Panc1 (cell line): ENCODE measurements at regions not wholly inside any gene's neighbourhood (a gene's known extent, or its start where the extent isn't known, plus 50 kb on each side); places are given as distances from the start of the nearest gene placed in this dataset.

Experiments
- ATAC-seq: fragments of 200-7000 bp; cut with Tn5 transposase; 2 replicates; pipeline ENCODE4 v1.9.1; 2020; ENCODE audit warnings: mild to moderate bottlenecking, moderate library complexity
- BruUV-seq: library from RNA; stranded (reverse); fragments of 400-500 nt; replicated peaks from 2 replicates; lab custom pipeline; 2021; lab: Mats Ljungman, UMichigan
- CTCF ChIA-PET: fragments of 300-600 bp; sonication (Branson Sonifier 250); formaldehyde crosslinking; loops from one replicate; lab custom pipeline; 2022; ENCODE audit warnings: antibody characterized with exemption; lab: Charles Lee
- POLR2A ChIA-PET: fragments of 300-600 bp; sonication (Branson Sonifier 250); formaldehyde crosslinking; loops from one replicate; lab custom pipeline; 2022; ENCODE audit warnings: antibody characterized with exemption; lab: Charles Lee
- DNase-seq: peaks from one replicate; pipeline ENCODE4 v3.0.0-alpha.2; 2010; ENCODE audit warnings: low read depth, low spot score
- H3K27ac ChIP-seq: 2 replicates; pipeline ENCODE4 v1.5.1; 2011; ENCODE audit warnings: mild to moderate bottlenecking, low read length, inconsistent platforms
- H3K27me3 ChIP-seq: fragments of 200-500 bp; sonication (Bioruptor generic); 2 replicates; pipeline ENCODE4 v1.6.0; 2014; ENCODE audit warnings: low read length, inconsistent platforms; ENCODE audit not compliant: control insufficient read depth, insufficient read depth
- H3K36me3 ChIP-seq: fragments of 200-500 bp; sonication (Bioruptor generic); 2 replicates; pipeline ENCODE4 v1.5.1; 2014; ENCODE audit warnings: inconsistent platforms, mild to moderate bottlenecking, low read length, moderate library complexity; ENCODE audit not compliant: control insufficient read depth, insufficient read depth
- H3K4me1 ChIP-seq: 2 replicates; pipeline ENCODE4 v1.5.1; 2011; ENCODE audit warnings: inconsistent platforms, mild to moderate bottlenecking, low read length, moderate library complexity; ENCODE audit not compliant: control insufficient read depth, insufficient read depth
- H3K4me3 ChIP-seq, 2 experiments: 2 replicates each; pipeline ENCODE4 v1.5.1; 2011 to 2012; ENCODE audit warnings: low read depth in 2 of 2, low read length in 2 of 2, mild to moderate bottlenecking in 2 of 2, inconsistent platforms in 1 of 2, moderate library complexity in 1 of 2
- H3K9me3 ChIP-seq: fragments of 200-500 bp; sonication (Bioruptor generic); 2 replicates; pipeline ENCODE4 v1.5.1; 2014; ENCODE audit warnings: low read depth, mild to moderate bottlenecking, inconsistent platforms, low read length, moderate library complexity; ENCODE audit not compliant: control insufficient read depth, insufficient read depth
- CTCF ChIP-seq: fragments of 450-650 bp; IDR thresholded peaks from 2 replicates; pipeline ENCODE4 v1.5.1; 2017; ENCODE audit warnings: mild to moderate bottlenecking
- POLR2AphosphoS5 ChIP-seq: IDR thresholded peaks from 2 replicates; pipeline ENCODE4 v1.6.1; 2012; ENCODE audit warnings: mild to moderate bottlenecking, low read depth, low read length, moderate library complexity
- REST ChIP-seq, 2 experiments: IDR thresholded peaks; 2 replicates each; pipeline ENCODE4 v1.6.1; 2011 to 2012; ENCODE audit warnings: low read depth in 2 of 2, control low read depth in 1 of 2, low read length in 1 of 2, mild to moderate bottlenecking in 1 of 2, moderate library complexity in 1 of 2; ENCODE audit not compliant: insufficient read depth in 1 of 2
- SIN3A ChIP-seq: IDR thresholded peaks from 2 replicates; pipeline ENCODE4 v1.6.1; 2012; ENCODE audit warnings: low read depth, mild to moderate bottlenecking, low read length, moderate library complexity, borderline replicate concordance; ENCODE audit not compliant: insufficient read depth
- TCF7L2 ChIP-seq: IDR thresholded peaks from 2 replicates; pipeline ENCODE4 v1.6.1; 2011; ENCODE audit warnings: mild to moderate bottlenecking, low read depth, low read length, inconsistent platforms
- in situ Hi-C: cut with HindIII; loops from 2 replicates; pipeline ENCODE4 v1.10.0; 2016; ENCODE audit warnings: low sequenced_read_pairs, low pct_unique_long_range_greater_than_20kb
- intact Hi-C: fragments of 100-400 bp; cut with micrococcal nuclease; formaldehyde crosslinking; loops from one replicate; pipeline ENCODE4 v1.10.0; 2022; ENCODE audit not compliant: unreplicated experiment

- H3K36me3 ChIP-seq: no peaks in the 10 kb centered on the region
- H3K27me3 ChIP-seq: no peaks in the 10 kb centered on the region
- ATAC-seq (no peak), DNase-seq (no peak)
- intact Hi-C loops: no loop called here
- H3K9me3 ChIP-seq: no peaks in the 10 kb centered on the region
- ChIA-PET POLR2A (no interaction called here), CTCF (no interaction called here)
- TF ChIP-seq REST (IDR thresholded peaks at IDR 0.05; ENCODE audit: insufficient read depth in 1 of 2, low read depth in 2 of 2, low read length in 1 of 2) (no peak), POLR2AphosphoS5 (no peak), CTCF (no peak)
- no TSS peak for BruUV-seq
- no peak overlapping the region for H3K27ac ChIP-seq
- no peak overlapping the region for H3K4me3 ChIP-seq
- no peaks in the 10 kb centered on the region for H3K4me1 ChIP-seq
- in situ Hi-C loops: no loop called here
Observed at GRCh38 chr2:206863196-206863595, 76.1 kb upstream of the CPO start.

- intact Hi-C loops: no loop called here
- TF ChIP-seq REST (IDR thresholded peaks at IDR 0.05; ENCODE audit: insufficient read depth in 1 of 2, low read depth in 2 of 2, low read length in 1 of 2): no peak
- no peak for TF ChIP-seq CTCF
- TF ChIP-seq SIN3A: no peak
- TF ChIP-seq POLR2AphosphoS5: no peak
- no peak for TF ChIP-seq TCF7L2
- Histone ChIP-seq H3K9me3 (no peaks in the 10 kb centered on the region), H3K36me3 (no peaks in the 10 kb centered on the region), H3K4me1 (no peaks in the 10 kb centered on the region), H3K4me3 (no peak overlapping the region), H3K27me3 (no peaks in the 10 kb centered on the region), H3K27ac (no peak overlapping the region)
- BruUV-seq: no TSS peak
- POLR2A ChIA-PET: no interaction called here
- in situ Hi-C loops: no loop called here
- no peak for ATAC-seq
- CTCF ChIA-PET: no interaction called here
- no peak for DNase-seq
Observed at GRCh38 chr2:206863716-206864115, 75.6 kb upstream of the CPO start.
